Esophagus squamous epithelium (tissue), 4 donors: ENCODE measurements at regions not wholly inside any gene's neighbourhood (a gene's known extent, or its start where the extent isn't known, plus 50 kb on each side); places are given as distances from the start of the nearest gene placed in this dataset.

Experiments used
- CTCF ChIP-seq, 6 experiments: fragments of 450-650 bp in 4 of 6; fragments of 200-600 bp in 2 of 6; sonication (generic) in 2 of 6; IDR thresholded peaks; one replicate each; pipeline ENCODE4 v1.5.1; 2016 to 2019; ENCODE audit warnings: antibody characterized with exemption in 6 of 6, mild to moderate bottlenecking in 4 of 6, moderate library complexity in 4 of 6
- POLR2A ChIP-seq, 4 donors: fragments of 450-650 bp; IDR thresholded peaks; one replicate each; pipeline ENCODE4 v1.6.1; 2017; ENCODE audit warnings: antibody characterized with exemption in 4 of 4, mild to moderate bottlenecking in 4 of 4, moderate library complexity in 3 of 4

GRCh38 chr10:81200801-81201200 lies 663.1 kb downstream of the SH2D4B start:
- no peak for TF ChIP-seq CTCF (IDR thresholded peaks at IDR 0.05)
- TF ChIP-seq POLR2A (IDR thresholded peaks at IDR 0.05), result no peak
